ENCODE measurements at regions not wholly inside any gene's neighbourhood (a gene's known extent, or its start where the extent isn't known, plus 50 kb on each side); places are given as distances from the start of the nearest gene placed in this dataset.

- H3K27me3 ChIP-seq (ENCODE audit: low read depth), result no peaks in the 10 kb centered on the region
- no peaks in the 10 kb centered on the region for H3K4me1 ChIP-seq
- in situ Hi-C loops (cut with MboI; ENCODE audit: low sequenced_read_pairs), result no loop called here
- no peaks in the 10 kb centered on the region for H3K36me3 ChIP-seq (replicated peaks)
- no peaks in the 10 kb centered on the region for H3K9me3 ChIP-seq
- DNase-seq (ENCODE audit: low spot score in 2 of 2), result no peak
- H3K4me3 ChIP-seq, result no peak overlapping the region
Observed at GRCh38 chr2:2824588-2824987, 493.5 kb upstream of the MYT1L start.

DNA sequence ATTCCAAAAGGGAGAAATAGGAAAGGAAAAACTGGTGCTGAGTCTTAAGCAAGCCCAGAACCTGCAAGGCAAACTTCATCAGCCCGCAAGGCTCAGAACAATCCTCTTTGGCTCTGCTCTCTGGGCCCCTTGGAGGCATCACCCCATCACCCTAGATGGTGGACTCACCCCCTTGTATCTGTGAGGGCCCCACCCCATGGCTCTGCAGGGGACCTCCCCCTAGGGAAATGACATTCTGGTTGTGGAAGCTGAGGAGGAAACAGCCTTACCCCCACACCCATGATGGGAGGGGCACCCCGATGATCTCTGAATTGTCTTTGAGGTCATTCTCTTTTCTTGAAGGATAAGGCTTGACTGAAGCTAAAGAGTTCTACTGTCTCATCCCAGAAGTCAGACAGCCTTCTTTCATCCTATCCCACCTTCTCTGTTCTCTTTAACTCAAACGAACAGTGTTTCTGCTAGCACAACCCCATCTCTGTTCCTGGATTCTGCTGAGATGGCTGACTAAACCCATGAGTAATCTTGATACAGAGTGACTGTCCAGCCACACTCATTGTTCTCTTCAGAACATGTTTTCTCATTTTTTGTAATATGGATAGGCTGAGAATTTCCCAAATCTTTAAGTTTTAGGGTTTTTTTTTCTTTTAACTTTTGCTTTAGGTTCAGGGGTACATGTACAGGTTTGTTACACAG is 492.1 kb upstream of the MYT1L start:
- Histone ChIP-seq H3K9me3 (no peaks in the 10 kb centered on the region), H3K27me3 (ENCODE audit: low read depth) (no peaks in the 10 kb centered on the region), H3K36me3 (replicated peaks) (no peaks in the 10 kb centered on the region), H3K4me1 (no peaks in the 10 kb centered on the region), H3K4me3 (no peak overlapping the region)
- in situ Hi-C loops (cut with MboI; ENCODE audit: low sequenced_read_pairs), result no loop called here
- DNase-seq (ENCODE audit: low spot score in 2 of 2), result no peak

GRCh38 chr2:2822143-2822542 is 491.1 kb upstream of the MYT1L start:
- Histone ChIP-seq H3K4me3 (no peak overlapping the region), H3K9me3 (no peaks in the 10 kb centered on the region), H3K4me1 (no peaks in the 10 kb centered on the region), H3K36me3 (replicated peaks) (no peaks in the 10 kb centered on the region), H3K27me3 (ENCODE audit: low read depth) (no peaks in the 10 kb centered on the region)
- DNase-seq (ENCODE audit: low spot score in 2 of 2), result no peak
- in situ Hi-C loops (cut with MboI; ENCODE audit: low sequenced_read_pairs), result no loop called here

GRCh38 chr2:2812648-2813047 is 481.6 kb upstream of the MYT1L start:
- H3K4me1 ChIP-seq, result no peaks in the 10 kb centered on the region
- H3K27me3 ChIP-seq (ENCODE audit: low read depth), result no peaks in the 10 kb centered on the region
- no peaks in the 10 kb centered on the region for H3K36me3 ChIP-seq (replicated peaks)
- no peaks in the 10 kb centered on the region for H3K9me3 ChIP-seq
- DNase-seq (ENCODE audit: low spot score in 2 of 2), result no peak
- no peak overlapping the region for H3K4me3 ChIP-seq
- in situ Hi-C loops (cut with MboI; ENCODE audit: low sequenced_read_pairs), result no loop called here

DNA sequence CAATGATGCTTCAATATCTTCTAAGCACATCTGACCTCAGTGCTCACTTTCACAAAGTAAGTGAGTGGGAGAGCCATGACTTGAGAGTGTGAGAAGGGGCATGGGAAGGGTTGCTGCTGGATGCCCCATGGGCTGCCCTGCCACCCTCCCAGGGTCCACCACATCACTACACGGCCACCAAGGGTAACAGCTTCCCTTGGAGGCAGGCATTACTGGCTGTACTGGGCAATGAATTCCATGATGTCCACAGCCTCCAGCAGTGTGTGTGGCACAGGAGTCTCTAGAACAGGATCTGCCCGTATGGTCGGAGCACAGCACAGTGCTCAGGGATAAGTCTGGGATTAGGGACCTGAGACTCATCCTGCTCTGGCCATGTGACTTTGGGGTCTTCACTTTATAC is 481.0 kb upstream of the MYT1L start:
- in situ Hi-C loops (cut with MboI; ENCODE audit: low sequenced_read_pairs), result no loop called here
- DNase-seq (ENCODE audit: low spot score in 2 of 2), result no peak
- Histone ChIP-seq H3K4me3 (no peak overlapping the region), H3K27me3 (ENCODE audit: low read depth) (no peaks in the 10 kb centered on the region), H3K4me1 (no peaks in the 10 kb centered on the region), H3K36me3 (replicated peaks) (no peaks in the 10 kb centered on the region), H3K9me3 (no peaks in the 10 kb centered on the region)

GRCh38 chr2:2810504-2810903 is 479.4 kb upstream of the MYT1L start:
- Histone ChIP-seq H3K27me3 (ENCODE audit: low read depth) (no peaks in the 10 kb centered on the region), H3K9me3 (no peaks in the 10 kb centered on the region), H3K4me1 (no peaks in the 10 kb centered on the region), H3K4me3 (no peak overlapping the region), H3K36me3 (replicated peaks) (no peaks in the 10 kb centered on the region)
- DNase-seq (ENCODE audit: low spot score in 2 of 2), result no peak
- in situ Hi-C loops (cut with MboI; ENCODE audit: low sequenced_read_pairs), result no loop called here

GRCh38 chr2:2809771-2810170 is 478.7 kb upstream of the MYT1L start:
- Histone ChIP-seq H3K9me3 (no peaks in the 10 kb centered on the region), H3K36me3 (replicated peaks) (no peaks in the 10 kb centered on the region), H3K27me3 (ENCODE audit: low read depth) (no peaks in the 10 kb centered on the region), H3K4me1 (no peaks in the 10 kb centered on the region), H3K4me3 (no peak overlapping the region)
- in situ Hi-C loops (cut with MboI; ENCODE audit: low sequenced_read_pairs), result no loop called here
- DNase-seq (ENCODE audit: low spot score in 2 of 2), result no peak

- H3K36me3 ChIP-seq (replicated peaks), result no peaks in the 10 kb centered on the region
- no peak for DNase-seq (ENCODE audit: low spot score in 2 of 2)
- H3K27me3 ChIP-seq (ENCODE audit: low read depth), result no peaks in the 10 kb centered on the region
- H3K4me1 ChIP-seq, result no peaks in the 10 kb centered on the region
- H3K9me3 ChIP-seq, result no peaks in the 10 kb centered on the region
- in situ Hi-C loops (cut with MboI; ENCODE audit: low sequenced_read_pairs), result no loop called here
- H3K4me3 ChIP-seq, result no peak overlapping the region
Observed at GRCh38 chr2:2808551-2809058, 477.5 kb upstream of the MYT1L start.

DNA sequence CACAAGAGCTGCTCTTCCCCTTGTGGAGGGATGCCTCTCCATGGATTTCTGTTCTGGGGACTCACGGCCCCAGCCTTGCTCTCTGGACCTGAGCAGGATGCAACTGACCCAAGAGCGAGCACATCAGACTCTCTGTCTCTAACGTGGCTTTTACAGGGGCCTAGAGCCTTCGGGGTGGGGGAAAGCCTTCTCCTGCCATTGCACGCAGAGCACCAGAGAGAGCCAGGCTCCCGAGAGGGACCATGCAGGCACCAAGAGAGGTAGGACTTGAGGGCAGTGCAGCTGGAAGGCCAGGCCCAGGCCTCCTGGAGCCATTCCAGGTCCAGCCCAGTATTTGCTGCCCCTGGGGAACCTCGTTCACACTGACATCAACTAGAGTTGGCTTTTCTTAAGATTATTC is 475.6 kb upstream of the MYT1L start:
- no peaks in the 10 kb centered on the region for H3K36me3 ChIP-seq (replicated peaks)
- no peaks in the 10 kb centered on the region for H3K9me3 ChIP-seq
- DNase-seq (ENCODE audit: low spot score in 2 of 2), result no peak
- in situ Hi-C loops (cut with MboI; ENCODE audit: low sequenced_read_pairs), result no loop called here
- no peaks in the 10 kb centered on the region for H3K27me3 ChIP-seq (ENCODE audit: low read depth)
- H3K4me3 ChIP-seq, result no peak overlapping the region
- no peaks in the 10 kb centered on the region for H3K4me1 ChIP-seq

- Histone ChIP-seq H3K9me3 (no peaks in the 10 kb centered on the region), H3K27me3 (ENCODE audit: low read depth) (no peaks in the 10 kb centered on the region), H3K4me3 (no peak overlapping the region), H3K4me1 (no peaks in the 10 kb centered on the region), H3K36me3 (replicated peaks) (no peaks in the 10 kb centered on the region)
- DNase-seq (ENCODE audit: low spot score in 2 of 2), result no peak
- in situ Hi-C loops (cut with MboI; ENCODE audit: low sequenced_read_pairs), result no loop called here
Observed at GRCh38 chr2:2805263-2805662, 474.2 kb upstream of the MYT1L start.

DNA sequence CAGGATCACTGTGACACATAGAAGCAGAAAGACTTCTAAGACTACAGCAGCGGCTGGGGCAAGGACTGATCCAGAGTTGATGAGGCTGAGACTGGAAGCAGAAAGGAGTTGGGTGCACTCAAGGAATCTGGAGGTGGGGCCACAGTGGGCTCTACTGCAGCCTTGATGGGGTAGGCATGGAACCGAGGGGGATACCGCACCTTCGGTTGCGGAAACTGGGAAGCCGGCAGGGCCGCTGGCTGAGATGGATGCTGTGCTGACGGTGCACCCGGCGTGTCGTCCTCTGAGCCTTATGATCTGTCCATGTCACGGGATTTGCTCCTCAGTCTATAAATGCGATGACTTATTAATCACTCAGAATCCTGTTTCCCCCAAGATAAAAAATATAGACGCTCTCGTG is 473.5 kb upstream of the MYT1L start:
- Histone ChIP-seq H3K9me3 (no peaks in the 10 kb centered on the region), H3K4me1 (no peaks in the 10 kb centered on the region), H3K27me3 (ENCODE audit: low read depth) (no peaks in the 10 kb centered on the region), H3K4me3 (no peak overlapping the region), H3K36me3 (replicated peaks) (no peaks in the 10 kb centered on the region)
- no peak for DNase-seq (ENCODE audit: low spot score in 2 of 2)
- in situ Hi-C loops (cut with MboI; ENCODE audit: low sequenced_read_pairs), result no loop called here

- Histone ChIP-seq H3K36me3 (replicated peaks) (no peaks in the 10 kb centered on the region), H3K9me3 (no peaks in the 10 kb centered on the region), H3K4me3 (no peak overlapping the region), H3K27me3 (ENCODE audit: low read depth) (no peaks in the 10 kb centered on the region), H3K4me1 (no peaks in the 10 kb centered on the region)
- no peak for DNase-seq (ENCODE audit: low spot score in 2 of 2)
- in situ Hi-C loops (cut with MboI; ENCODE audit: low sequenced_read_pairs), result no loop called here
Observed at GRCh38 chr2:2801458-2801857, 470.4 kb upstream of the MYT1L start.

DNA sequence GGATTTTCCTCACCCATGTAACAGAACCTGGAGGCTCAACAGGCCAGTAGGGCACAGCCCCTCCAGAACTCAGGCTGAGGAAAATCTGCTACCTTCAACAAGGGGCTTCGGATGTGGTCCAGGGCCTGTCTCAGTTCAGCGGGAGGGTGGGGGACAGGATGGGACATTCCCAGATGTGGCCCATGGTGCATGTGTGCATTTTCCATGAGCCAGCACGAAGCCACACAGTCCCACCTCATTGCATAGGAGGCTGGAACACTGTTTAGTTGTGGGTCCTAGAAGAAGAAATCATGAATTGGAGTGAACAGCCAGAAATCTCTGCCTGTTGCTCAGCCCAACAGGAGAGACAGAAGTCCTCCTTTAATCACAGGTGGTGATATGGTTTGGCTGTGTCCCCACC is 469.6 kb upstream of the MYT1L start:
- DNase-seq (ENCODE audit: low spot score in 2 of 2), result no peak
- Histone ChIP-seq H3K4me1 (no peaks in the 10 kb centered on the region), H3K36me3 (replicated peaks) (no peaks in the 10 kb centered on the region), H3K27me3 (ENCODE audit: low read depth) (no peaks in the 10 kb centered on the region), H3K9me3 (no peaks in the 10 kb centered on the region), H3K4me3 (no peak overlapping the region)
- in situ Hi-C loops (cut with MboI; ENCODE audit: low sequenced_read_pairs), result no loop called here

DNA sequence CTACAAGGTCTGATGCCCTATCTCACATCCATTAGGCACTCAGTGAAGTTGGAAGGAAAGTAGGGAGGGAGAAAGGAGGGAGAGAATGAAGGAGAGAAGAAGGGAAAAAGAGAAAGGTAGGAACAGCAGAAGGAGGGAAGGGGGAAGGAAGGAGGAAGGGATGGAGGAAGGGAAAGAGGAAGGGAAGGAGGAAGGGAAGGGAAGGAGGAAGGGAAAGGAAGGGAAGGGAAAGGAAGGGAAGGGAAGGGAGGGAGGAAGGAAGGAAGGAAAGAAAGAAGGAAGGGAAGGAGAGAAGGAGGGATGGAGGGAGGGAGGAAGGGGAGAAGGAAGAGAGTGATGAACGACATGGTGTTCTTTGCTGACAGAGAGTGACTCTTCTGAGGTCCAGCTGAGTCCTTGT is 468.9 kb upstream of the MYT1L start:
- Histone ChIP-seq H3K9me3 (no peaks in the 10 kb centered on the region), H3K4me1 (no peaks in the 10 kb centered on the region), H3K4me3 (no peak overlapping the region), H3K27me3 (ENCODE audit: low read depth) (no peaks in the 10 kb centered on the region), H3K36me3 (replicated peaks) (no peaks in the 10 kb centered on the region)
- in situ Hi-C loops (cut with MboI; ENCODE audit: low sequenced_read_pairs), result no loop called here
- no peak for DNase-seq (ENCODE audit: low spot score in 2 of 2)

GRCh38 chr2:2799151-2799697 is 468.1 kb upstream of the MYT1L start:
- Histone ChIP-seq H3K27me3 (ENCODE audit: low read depth) (no peaks in the 10 kb centered on the region), H3K9me3 (no peaks in the 10 kb centered on the region), H3K4me3 (no peak overlapping the region), H3K4me1 (no peaks in the 10 kb centered on the region), H3K36me3 (replicated peaks) (no peaks in the 10 kb centered on the region)
- DNase-seq (ENCODE audit: low spot score in 2 of 2), result no peak
- in situ Hi-C loops (cut with MboI; ENCODE audit: low sequenced_read_pairs), result no loop called here
